HG03378 (cell line): ENCODE measurements at regions not wholly inside any gene's neighbourhood (a gene's known extent, or its start where the extent isn't known, plus 50 kb on each side); places are given as distances from the start of the nearest gene placed in this dataset.
A peak's percentile ranks its signal among the peaks of the same experiment; 100 is the strongest.
"Not testable (repeated sequence)": the region's sequence is repeated elsewhere in the genome, so short reads cannot be mapped to it uniquely, and the experiment has no call there.

Experiments
- ATAC-seq: cut with Tn5 transposase; IDR thresholded peaks from one replicate; pipeline ENCODE4 v1.9.1; 2021; ENCODE audit warnings: mild to moderate bottlenecking, moderate library complexity; ENCODE audit not compliant: unreplicated experiment

DNA sequence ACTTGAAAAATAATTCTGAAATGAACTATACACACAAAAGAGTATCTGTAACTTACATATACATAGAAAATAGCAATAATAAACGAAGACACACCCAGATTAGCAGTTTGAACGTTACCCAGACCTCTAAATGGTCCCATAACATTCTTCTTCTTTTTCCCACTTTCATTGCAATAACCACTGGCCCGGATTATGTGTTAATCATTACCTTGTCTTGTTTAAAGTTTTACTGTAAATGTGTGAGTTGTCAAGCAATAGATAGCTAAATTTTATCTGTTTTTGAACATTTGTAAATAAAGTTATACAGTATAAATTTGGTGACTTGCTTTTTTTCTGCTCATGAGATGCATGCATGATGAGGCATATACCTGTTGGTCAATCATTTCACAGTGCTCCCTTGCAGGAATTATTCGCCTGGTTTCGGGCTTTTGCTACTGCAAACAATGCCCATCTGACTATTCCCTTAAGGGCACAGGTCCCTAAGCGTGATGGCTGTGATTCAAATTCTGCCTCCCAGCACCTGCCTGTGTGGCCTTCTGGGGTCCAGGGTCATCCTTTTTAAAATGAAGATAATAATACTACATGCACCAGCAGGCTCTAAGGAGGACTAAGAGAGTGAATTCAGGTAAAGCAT is 66.1 kb downstream of the GADD45G start:
- no peak for ATAC-seq

- no peak for ATAC-seq
Measured at GRCh38 chr9:89674667-89675057, 69.8 kb downstream of the GADD45G start.

DNA sequence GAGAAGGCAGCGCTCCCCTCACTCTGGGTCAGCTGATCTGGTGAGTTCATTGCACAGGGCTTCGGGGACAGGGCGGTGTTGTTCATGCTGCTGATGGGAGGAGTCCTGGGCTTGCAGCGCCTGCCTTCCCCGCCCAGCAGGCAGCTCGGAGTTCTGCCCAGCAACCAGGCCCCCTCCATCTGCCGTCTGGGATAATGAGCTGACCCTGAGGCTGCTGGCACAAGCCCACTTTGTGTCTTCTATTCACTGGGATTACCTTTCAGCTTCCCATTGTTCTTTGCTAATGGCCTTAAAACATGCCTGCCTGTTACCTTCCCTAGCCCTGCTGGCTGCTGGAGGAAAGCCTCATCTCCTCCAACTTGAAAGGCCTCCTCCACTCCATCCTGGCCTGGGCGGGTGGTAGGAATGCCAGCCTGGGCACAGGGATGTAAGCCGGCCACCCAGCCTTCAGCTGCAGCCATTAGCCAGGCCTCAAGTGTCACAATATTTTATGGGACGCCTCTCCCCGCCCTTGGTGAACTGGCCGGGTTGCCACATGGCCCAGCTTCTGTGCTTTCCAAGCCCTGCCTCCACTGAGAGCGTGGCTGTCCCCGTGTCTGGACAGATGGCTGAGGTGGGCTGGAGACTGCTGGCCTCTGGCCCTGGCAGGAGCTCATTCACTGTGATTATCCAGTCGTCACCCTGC is 70.4 kb downstream of the GADD45G start:
- no peak for ATAC-seq

DNA sequence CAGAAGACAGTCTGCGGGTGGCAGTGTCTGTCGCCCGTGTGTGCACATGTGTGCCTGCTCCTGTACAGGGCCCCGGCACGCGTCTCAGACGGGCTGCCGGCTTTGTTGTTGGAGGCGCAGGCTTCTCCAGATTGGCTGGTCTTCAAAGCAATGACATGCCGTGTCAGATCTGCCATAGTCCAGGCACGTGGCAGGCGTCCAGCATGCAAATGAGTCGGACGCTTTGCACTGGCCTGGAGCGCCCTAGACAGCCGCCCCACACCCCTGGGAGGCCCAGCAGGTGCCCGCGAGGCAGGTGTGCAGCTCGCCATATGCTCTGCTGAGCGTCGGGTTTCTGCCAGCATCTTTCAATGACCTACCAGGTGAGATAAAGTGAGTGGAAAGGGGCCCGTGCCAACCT is 71.5 kb downstream of the GADD45G start:
- no peak for ATAC-seq

DNA sequence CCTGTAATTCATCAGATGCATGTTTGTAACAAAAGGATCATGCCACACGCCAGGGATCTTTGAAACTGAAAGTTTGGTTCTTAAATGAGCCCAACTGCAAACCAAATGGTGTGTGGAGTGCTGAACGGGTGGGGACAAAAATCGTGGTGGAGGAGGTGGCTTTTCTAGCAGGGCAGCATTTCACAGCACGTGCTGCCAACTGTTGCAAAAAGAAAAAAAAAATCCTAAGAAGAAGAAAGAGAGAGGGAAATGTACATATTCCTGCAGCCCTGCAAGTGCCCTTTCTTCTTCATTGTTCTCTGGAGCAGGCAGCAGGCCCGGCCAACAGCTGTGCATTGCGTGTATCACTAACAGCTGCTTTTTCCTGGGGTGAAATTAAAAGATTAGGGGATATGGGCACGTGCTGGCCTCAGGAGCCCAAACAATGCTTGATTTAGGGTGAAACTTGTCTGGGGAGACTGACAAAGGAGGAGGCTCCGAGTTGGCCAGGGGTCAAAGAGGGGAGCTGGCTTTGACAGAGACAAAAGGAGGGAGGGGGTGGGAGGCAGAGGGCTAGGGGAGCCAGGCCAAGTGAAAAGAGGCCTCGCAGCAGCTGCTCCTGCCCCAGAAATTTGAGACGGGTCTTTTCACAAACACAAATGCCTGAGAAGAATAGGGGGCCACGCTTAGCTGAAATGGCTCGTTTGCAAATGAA is 73.0 kb downstream of the GADD45G start:
- no peak for ATAC-seq

- no peak for ATAC-seq
Measured at GRCh38 chr9:89678396-89679015, 73.7 kb downstream of the GADD45G start.

GRCh38 chr9:89679016-89679415 is 74.2 kb downstream of the GADD45G start:
- ATAC-seq: no peak

- ATAC-seq: no peak
Measured at GRCh38 chr9:89679581-89679980, 74.8 kb downstream of the GADD45G start.

DNA sequence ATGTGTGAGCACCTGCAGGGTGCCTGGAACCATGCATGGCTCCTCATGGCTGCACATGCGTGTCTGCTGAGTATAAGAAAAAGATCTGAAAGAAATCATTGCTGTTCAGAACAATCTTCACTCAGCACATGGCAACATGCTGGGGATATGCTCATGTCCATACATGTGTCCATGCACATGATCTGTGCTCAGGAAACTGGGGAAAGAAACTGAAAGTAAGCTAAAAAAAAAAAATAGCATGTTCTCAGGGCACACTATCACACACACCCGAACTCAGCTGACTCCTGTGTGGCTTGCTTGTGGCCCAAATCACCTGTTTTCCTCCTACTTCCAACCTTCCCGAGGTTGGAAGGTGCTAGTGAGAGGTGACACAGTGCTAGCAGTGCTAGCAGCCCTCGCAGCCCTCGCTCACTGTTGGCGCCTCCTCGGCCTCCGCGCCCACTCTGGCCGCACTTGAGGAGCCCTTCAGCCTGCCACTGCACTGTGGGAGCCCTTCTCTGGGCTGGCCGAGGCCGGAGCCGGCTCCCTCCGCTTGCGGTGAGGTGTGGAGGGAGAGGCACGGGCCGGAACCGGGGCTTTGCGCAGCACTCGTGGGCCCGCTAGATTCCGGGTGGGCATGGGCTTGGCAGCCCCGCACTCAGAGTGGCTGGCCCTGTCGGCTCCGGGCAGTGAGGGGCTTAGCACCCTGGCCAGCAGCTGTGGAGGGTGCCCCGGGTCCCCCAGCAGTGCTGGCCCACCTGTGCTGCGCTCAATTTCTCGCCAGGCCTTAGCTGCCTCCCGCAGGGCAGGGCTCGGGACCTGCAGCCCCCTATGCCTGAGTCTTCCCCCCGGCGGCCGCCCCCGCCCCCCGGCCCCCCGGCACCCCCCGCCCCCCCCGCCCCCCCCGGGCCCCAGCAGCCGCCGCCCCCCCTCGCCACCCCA is 76.0 kb downstream of the GADD45G start:
- no peak for ATAC-seq

DNA sequence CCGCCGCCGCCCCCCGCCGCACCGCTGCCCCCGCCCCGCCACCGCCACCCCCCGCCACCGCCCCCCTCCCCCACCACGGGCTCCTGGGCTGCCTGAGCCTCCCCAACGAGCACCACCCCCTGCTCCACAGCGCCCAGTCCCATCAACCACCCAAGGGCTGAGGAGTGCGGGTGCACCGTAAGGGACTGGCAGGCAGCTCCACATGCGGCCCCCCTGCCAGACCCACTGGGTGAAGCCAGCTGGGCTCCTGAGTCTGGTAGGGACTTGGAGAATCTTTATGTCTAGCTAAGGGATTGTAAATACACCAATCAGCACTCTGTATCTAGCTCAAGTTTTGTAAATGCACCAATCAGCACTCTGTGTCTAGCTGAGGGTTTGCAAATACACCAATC is 76.7 kb downstream of the GADD45G start:
- ATAC-seq: not testable (repeated sequence)

DNA sequence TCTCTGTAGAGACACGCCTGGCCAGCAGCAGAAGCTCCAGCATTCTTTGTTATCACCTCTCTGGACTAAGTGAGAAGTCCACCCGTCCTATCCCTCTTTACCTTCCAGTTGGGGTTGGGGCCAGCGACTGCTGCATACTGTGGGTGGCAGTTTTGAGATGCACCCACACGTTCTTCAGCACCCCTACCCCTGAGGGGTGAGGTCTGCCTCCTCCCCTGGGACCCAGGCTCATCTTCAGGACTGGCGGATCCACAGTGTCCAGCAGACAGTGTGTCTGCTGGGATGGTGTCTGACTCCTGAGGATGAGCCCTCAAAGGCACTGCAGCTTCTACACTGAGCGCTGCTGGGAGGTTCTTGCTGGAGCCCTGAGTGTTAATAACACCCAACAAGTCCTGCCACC is 78.8 kb downstream of the GADD45G start:
- ATAC-seq: no peak

GRCh38 chr9:89684218-89684617 is 79.4 kb downstream of the GADD45G start:
- ATAC-seq: no peak

DNA sequence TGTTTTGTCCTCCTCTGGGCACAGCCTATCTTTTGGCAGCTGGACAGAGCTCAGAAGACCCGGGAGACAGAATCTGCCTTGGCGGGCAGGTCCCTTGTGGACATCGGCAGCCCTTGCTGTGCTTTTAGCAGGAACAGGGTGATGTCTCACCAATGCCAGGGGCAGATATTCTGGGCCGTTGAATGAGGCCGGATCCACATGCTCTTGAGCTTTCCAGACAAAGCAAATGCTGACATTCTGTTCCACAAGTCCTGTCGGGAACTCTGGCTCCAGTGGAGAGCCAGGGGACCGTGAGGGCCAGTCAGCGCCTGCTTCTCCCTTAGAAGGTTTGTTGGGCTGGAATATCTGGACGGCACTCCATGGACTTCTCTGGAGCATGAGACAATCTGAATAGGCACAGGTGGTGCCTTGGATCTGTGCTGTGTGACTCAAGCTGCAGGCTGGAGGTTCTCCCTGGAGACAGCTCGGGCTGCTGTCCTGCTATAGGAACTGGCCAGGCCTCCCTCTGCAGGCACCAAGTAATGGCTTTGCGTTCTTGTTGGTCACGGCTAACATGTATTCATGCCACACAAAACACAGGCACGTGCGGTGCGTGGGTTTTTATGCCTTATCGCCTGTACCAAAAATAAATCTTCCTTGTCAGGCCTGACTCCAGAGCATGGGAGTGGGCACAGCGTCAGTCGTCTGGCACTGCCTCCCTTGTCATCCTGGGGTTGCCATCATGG is 80.3 kb downstream of the GADD45G start:
- ATAC-seq: no peak

- ATAC-seq: no peak
Measured at GRCh38 chr9:89685698-89686097, 80.9 kb downstream of the GADD45G start.

DNA sequence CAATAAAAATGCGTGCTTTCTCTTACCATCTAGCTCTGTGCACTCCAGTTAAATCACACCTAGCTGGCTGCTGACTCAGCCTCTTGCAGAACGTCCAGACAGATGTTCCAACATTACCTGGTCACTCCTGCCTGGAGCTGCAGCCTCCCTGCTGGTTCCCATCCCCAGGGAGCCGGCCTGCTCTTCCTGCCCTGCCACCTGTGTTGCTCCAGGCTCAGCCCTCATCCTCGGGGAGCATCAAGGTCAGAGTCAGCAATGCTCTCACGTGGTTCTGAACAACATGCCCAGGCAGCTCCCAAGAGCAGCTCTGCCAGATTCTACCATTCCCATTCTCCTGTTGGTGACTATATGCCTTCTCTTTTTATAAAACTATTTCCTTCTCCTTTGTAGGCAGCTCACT is 81.3 kb downstream of the GADD45G start:
- ATAC-seq: no peak

DNA sequence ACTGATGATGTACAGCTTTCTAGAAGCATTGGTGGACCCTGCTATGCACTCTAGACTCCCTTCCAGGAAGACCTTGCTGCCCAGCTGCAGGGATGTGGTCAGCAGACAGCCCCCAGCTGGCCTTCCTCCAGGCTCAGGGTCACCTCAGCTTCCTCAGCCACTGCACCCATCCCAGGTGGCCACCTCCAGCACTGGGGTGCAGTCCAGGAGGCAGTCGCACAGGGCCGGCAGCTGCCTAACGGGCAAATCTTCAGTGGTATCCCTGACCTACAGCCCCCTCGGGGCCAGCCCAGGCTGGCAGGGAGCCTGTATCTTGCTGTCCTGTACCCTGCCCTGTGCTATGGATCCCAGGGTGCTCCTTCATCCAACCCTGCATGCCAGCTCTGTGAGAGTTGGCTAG is 81.8 kb downstream of the GADD45G start:
- no peak for ATAC-seq

DNA sequence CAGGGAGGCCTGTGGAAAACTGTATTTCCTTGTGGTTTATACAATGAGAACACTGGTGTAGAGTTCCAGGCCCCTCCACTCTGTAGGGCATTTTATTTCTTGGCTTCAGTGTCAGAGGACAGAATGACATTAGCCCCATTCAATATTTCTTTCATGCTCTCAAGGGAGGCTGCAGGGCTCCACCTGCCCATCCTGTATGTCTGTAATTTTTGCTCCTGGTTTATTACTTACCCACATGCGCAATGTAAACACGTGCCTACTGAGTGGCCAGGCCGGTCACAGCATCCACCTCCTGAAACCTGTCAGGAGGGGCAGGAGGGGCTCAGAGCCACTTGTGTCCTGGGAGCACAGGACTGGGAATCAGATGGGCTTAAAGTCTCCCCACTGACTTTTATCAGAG is 82.4 kb downstream of the GADD45G start:
- no peak for ATAC-seq

GRCh38 chr9:89687848-89688247 is 83.0 kb downstream of the GADD45G start:
- no peak for ATAC-seq

DNA sequence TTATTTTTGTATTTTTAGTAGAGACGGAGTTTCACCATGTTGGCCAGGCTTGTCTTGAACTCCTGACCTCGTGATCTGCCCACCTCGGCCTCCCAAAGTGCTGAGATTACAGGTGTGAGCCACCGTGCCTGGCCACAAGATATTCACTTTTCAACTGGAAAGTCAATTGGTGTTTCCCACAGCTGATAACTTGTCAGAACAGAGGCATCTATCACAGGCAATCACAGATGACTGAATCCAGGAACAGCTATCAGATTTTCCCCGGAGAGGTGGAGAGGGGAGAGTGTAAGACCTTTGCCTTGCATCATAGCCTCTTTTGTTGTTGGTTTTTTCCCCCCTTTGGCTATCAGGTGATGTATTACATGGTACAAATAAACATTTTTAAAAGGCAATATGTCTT is 84.5 kb downstream of the GADD45G start:
- not testable (repeated sequence) for ATAC-seq

DNA sequence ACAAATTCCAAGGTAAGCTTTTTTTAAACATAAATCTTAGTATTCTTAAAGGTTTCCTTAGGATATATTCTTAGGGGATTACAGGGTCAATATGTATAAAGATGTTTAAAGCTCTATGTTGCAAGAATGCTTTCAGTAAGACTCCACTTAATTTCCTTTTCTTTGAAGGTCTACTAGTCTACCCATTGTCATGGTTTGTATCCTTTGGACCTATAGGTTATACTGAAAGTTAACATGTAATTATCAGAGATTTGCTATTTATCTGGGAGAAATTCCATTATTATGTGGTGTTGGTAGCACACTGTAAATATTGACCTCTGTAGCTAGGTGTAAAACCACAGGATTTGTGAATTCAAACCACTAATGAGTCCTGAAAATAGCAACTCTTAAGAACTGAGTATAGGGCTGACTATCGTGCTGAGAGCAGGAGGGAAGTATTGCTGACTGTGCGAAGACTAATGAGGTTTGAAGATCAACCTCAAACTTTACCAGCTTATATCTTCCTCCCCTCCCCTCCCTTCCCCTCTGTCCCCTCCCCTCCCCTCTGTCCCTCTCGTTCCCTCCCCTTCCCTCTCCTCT is 85.6 kb downstream of the GADD45G start:
- ATAC-seq: peak; percentile 96
